Psoas muscle (tissue), 7 donors: ENCODE measurements at regions not wholly inside any gene's neighbourhood (a gene's known extent, or its start where the extent isn't known, plus 50 kb on each side); places are given as distances from the start of the nearest gene placed in this dataset.

Experiments
- ATAC-seq, 4 donors: fragments of 200-7000 bp; cut with Tn5 transposase; one replicate each; pipeline ENCODE4 v1.9.1; 2020; ENCODE audit warnings: moderate library complexity in 3 of 4, mild to moderate bottlenecking in 2 of 4
- DNase-seq, 2 donors: peaks; one replicate each; pipeline ENCODE4 v3.0.0-alpha.2; 2020
- H3K27ac ChIP-seq: fragments of 200-600 bp; one replicate; pipeline ENCODE4 v1.8.0; 2022
- H3K27me3 ChIP-seq, 3 donors: fragments of 200-600 bp in 1 of 3; one replicate each; pipeline versions ENCODE4 v1.6.1 to v1.8.0; 2013 to 2022; ENCODE audit warnings: low read length in 2 of 3, mild to moderate bottlenecking in 2 of 3, moderate library complexity in 1 of 3; ENCODE audit not compliant: insufficient read depth in 3 of 3
- H3K36me3 ChIP-seq, 2 donors: fragments of 200-600 bp in 1 of 2; one replicate each; pipeline versions ENCODE4 v1.6.1 to v1.8.0; 2013 to 2022; ENCODE audit warnings: low read depth in 1 of 2, mild to moderate bottlenecking in 1 of 2, moderate library complexity in 1 of 2; ENCODE audit not compliant: insufficient read depth in 1 of 2
- H3K4me1 ChIP-seq: fragments of 200-600 bp; one replicate; pipeline ENCODE4 v1.8.0; 2022
- H3K4me3 ChIP-seq: fragments of 200-600 bp; one replicate; pipeline ENCODE4 v1.8.0; 2022; ENCODE audit warnings: mild to moderate bottlenecking
- H3K9me3 ChIP-seq: fragments of 200-600 bp; one replicate; pipeline ENCODE4 v1.8.0; 2022
- WGBS, 3 donors: extraction: QIAGEN DNeasy Blood & Tissue Kit; methylation state at CpG; one replicate each; pipeline versions ENCODE4 v1.1.6 to v1.1.7; 2013; 5-methylcytosine and 5-hydroxymethylcytosine counted together
- intact Hi-C, 2 donors: fragments of 100-400 bp; cut with DNase I; formaldehyde crosslinking; loops; one replicate each; pipeline versions ENCODE4 v1.11.0 to v1.14.2; 2022
- TF ChIP-seq, protein P1 (sequence below): fragments of 200-600 bp; IDR thresholded peaks from one replicate; pipeline ENCODE4 v1.8.0; 2022; ENCODE audit warnings: antibody characterized with exemption
- donor health status: healthy with polysubstance abuse.
- donor health status: DM: no; HTN: no; CAD: no; lungs with moderate emphysema.
- donor health status: Bipolar disorder and iron deficiency.
- donor health status: healthy.
- donor health status: DM: yes; HTN: yes; CAD: no.
- donor health status: DM: no; HTN: no; CAD: no.
- donor health status: DM: yes; HTN: yes; CAD: no.

DNA sequence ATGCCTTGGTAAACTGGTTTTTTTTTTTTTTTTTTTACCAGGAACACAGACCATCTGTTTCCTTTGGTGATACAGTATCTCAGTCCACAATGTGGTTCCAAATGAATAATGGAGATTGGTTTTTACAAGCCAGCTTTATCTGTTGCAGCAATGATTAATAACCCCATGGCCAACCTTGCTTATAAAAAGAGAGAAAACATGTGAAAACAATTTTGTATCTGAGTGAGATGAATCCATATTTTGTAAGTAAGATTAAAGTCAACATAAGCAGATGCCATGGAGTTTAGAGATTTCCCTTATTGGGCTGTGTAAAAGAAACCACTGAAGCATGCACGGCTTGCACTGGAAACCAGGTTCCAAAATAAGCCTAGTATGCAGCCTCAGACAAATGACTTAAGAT lies 108.6 kb upstream of the CNTNAP5 start:
- TF ChIP-seq, protein P1, sequence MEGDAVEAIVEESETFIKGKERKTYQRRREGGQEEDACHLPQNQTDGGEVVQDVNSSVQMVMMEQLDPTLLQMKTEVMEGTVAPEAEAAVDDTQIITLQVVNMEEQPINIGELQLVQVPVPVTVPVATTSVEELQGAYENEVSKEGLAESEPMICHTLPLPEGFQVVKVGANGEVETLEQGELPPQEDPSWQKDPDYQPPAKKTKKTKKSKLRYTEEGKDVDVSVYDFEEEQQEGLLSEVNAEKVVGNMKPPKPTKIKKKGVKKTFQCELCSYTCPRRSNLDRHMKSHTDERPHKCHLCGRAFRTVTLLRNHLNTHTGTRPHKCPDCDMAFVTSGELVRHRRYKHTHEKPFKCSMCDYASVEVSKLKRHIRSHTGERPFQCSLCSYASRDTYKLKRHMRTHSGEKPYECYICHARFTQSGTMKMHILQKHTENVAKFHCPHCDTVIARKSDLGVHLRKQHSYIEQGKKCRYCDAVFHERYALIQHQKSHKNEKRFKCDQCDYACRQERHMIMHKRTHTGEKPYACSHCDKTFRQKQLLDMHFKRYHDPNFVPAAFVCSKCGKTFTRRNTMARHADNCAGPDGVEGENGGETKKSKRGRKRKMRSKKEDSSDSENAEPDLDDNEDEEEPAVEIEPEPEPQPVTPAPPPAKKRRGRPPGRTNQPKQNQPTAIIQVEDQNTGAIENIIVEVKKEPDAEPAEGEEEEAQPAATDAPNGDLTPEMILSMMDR: no peak
- DNase-seq (no peak), ATAC-seq (no peak)
- Histone ChIP-seq H3K9me3 (no peaks in the 10 kb centered on the region), H3K27ac (no peak overlapping the region), H3K36me3 (no peaks in the 10 kb centered on the region), H3K27me3 (no peaks in the 10 kb centered on the region), H3K4me3 (no peak overlapping the region), H3K4me1 (no peaks in the 10 kb centered on the region)
- 68 to 78% (median 72%) methylated on average over 1 of the region's 1 CpG for WGBS, 3 donors
- intact Hi-C loops: no loop called here

DNA sequence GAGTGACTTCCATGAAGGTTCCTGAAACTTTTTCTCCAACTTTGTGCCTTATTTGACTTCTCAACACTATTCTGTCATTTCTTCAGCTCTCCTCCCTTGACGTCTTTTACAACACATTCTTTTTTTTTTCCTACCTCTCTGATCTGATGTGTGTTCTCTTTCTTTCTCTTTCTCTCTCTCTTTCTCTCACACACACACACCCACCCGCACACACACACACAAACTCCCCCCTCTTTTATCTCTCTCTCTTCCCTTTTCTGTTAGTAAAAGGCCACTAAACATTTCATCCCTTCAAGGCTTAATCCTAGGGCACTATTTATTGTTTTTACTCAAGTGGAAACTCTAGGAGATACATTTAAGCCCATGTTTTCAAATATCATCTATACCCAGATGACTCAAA lies 107.8 kb upstream of the CNTNAP5 start:
- intact Hi-C loops: no loop called here
- Histone ChIP-seq H3K27ac (no peak overlapping the region), H3K27me3 (no peaks in the 10 kb centered on the region), H3K4me1 (no peaks in the 10 kb centered on the region), H3K9me3 (no peaks in the 10 kb centered on the region), H3K4me3 (no peak overlapping the region), H3K36me3 (no peaks in the 10 kb centered on the region)
- TF ChIP-seq, protein P1: no peak
- 58 to 69% (median 64%) methylated on average over 2 of the region's 2 CpGs for WGBS, 3 donors
- no peak for DNase-seq
- no peak for ATAC-seq

DNA sequence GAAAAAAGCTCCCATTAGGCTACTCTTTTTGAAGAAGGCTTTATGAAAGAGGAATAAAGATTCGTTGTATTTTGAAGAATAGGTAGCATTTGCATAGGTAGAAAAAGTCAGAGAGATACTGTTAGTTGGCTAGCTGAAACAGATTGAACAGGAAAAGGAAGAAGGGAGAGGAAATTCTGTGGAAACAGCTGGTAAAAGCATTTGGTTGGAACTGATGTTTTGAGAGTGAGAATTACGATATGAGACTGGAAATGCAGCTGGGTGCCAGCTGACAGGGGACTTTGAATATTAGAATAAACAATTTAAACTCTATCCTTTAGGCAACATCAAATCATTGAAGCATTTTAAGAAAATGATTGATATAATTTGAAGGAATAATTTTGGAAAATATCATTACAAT lies 96.7 kb upstream of the CNTNAP5 start:
- ATAC-seq (no peak), DNase-seq (no peak)
- Histone ChIP-seq H3K27ac (no peak overlapping the region), H3K9me3 (no peaks in the 10 kb centered on the region), H3K36me3 (no peaks in the 10 kb centered on the region), H3K4me3 (no peak overlapping the region), H3K4me1 (no peaks in the 10 kb centered on the region), H3K27me3 (no peaks in the 10 kb centered on the region)
- intact Hi-C loops: no loop called here
- WGBS, 3 donors: 22 to 26% (median 24%) methylated on average over 2 of the region's 2 CpGs
- TF ChIP-seq, protein P1: no peak

DNA sequence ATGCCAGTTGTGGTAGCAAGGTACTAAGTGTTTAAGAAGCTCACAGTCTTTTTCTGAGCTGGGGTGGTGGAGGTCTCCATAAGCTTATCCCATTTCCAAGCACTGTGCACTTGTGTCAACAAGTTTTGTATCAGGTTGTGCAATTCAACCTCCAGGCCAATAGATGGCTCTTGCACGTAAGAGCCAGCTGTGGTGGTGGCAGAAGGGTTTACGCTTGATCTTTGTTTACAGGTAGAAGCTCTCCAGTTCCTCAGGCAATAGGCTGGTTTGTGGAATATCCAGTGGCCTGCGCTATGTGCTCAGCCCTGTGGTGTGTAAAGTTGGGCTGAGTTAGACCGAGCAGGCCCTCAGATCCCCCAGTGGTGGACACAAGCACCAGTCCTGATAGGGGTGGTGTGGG lies 89.7 kb upstream of the CNTNAP5 start:
- Histone ChIP-seq H3K4me1 (no peaks in the 10 kb centered on the region), H3K4me3 (no peak overlapping the region), H3K27me3 (no peaks in the 10 kb centered on the region), H3K36me3 (no peaks in the 10 kb centered on the region), H3K27ac (no peak overlapping the region), H3K9me3 (no peaks in the 10 kb centered on the region)
- intact Hi-C loops: no loop called here
- 82 to 94% (median 94%) methylated on average over 4 of the region's 4 CpGs for WGBS, 3 donors
- no peak for DNase-seq
- TF ChIP-seq, protein P1: no peak
- ATAC-seq: no peak

DNA sequence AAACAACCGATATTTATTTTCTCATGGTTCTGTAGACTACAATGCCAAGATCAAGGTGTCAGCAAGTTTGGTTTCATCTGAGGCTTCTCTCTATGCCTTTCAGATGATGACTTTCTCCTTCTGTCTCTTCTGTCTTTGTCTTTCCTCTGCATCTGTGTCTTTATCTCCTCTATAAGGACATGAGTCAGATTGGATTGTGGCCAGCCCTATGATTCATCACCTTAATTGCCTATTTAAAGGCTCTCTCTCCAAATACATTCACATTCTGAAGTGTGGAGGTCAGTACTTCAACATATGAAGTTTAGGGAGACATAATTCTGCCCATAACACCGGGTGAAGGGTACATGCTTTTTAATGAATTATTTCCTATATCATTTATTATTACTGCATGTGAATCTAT lies 71.2 kb upstream of the CNTNAP5 start:
- TF ChIP-seq, protein P1: no peak
- ATAC-seq (no peak), DNase-seq (no peak)
- Histone ChIP-seq H3K9me3 (no peaks in the 10 kb centered on the region), H3K36me3 (no peaks in the 10 kb centered on the region), H3K4me3 (no peak overlapping the region), H3K4me1 (no peaks in the 10 kb centered on the region), H3K27ac (no peak overlapping the region), H3K27me3 (no peaks in the 10 kb centered on the region)
- 82 to 90% (median 87%) methylated on average over 2 of the region's 2 CpGs for WGBS, 3 donors
- intact Hi-C loops: no loop called here
